ENCODE measurements at regions not wholly inside any gene's neighbourhood (a gene's known extent, or its start where the extent isn't known, plus 50 kb on each side); places are given as distances from the start of the nearest gene placed in this dataset.

DNA sequence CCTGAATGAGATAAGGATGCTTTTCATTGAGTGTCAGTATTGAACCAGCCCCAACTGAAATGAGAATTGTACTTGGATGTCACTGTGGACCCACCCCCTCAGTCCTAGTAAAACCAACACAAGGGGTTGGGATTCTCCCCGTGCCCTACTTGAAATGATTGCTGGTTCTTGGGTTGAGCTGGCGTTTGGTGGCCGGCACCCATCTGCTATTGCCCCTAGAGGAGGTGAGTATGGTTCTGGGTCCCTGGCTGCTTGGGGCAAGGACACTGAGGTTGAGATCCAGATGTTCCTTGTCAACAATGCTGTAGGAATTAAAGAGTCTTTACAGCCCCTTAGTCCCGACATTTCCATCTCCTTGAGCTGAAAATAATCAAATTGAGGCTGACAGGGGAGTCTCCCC, 170.0 kb upstream of the ZNF32 start:
- CTCF ChIA-PET = no interaction called here
- DNase-seq (no peak), ATAC-seq (no peak)
- H3K27me3 Mint-ChIP-seq = peaks cover 29% of the 10 kb centered on the region
- H3K9me3 Mint-ChIP-seq (ENCODE audit: low read depth) = no peaks in the 10 kb centered on the region
- peaks cover 2% of the 10 kb centered on the region for H3K36me3 Mint-ChIP-seq
- no peak overlapping the region for H3K27ac Mint-ChIP-seq
- peaks cover 44% of the 10 kb centered on the region for H3K4me1 Mint-ChIP-seq
- H3K4me3 Mint-ChIP-seq = no peak overlapping the region

DNA sequence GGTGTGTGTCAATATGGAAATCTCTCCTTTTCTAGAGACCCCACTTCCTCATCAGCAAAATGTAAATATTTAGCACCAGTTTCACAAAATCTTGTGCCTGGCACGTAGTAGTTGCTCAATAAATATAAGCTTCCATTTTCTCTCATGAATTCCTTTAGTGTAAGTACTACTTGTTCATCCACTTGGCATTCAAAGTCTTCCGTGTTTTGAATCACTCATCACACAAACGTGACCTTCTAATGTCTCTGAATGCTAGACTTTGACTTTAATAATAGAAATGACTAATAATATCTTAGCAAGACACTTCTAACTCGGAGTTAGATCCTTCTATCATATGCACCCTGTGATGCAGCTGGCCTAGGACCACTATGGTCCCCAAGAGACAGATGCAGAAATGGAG, 168.7 kb upstream of the ZNF32 start:
- DNase-seq = no peak
- H3K9me3 Mint-ChIP-seq (ENCODE audit: low read depth) = no peaks in the 10 kb centered on the region
- H3K4me3 Mint-ChIP-seq = no peak overlapping the region
- CTCF ChIA-PET = interaction anchor here (1.6 kb wide), 1 partner anchor 128 kb away, joined by 5 read pairs; no protein-coding TSS in a partner anchor
- no peak for ATAC-seq
- peaks cover 3% of the 10 kb centered on the region for H3K36me3 Mint-ChIP-seq
- H3K27ac Mint-ChIP-seq = no peak overlapping the region
- peaks cover 34% of the 10 kb centered on the region for H3K4me1 Mint-ChIP-seq
- H3K27me3 Mint-ChIP-seq = peaks cover 38% of the 10 kb centered on the region

DNA sequence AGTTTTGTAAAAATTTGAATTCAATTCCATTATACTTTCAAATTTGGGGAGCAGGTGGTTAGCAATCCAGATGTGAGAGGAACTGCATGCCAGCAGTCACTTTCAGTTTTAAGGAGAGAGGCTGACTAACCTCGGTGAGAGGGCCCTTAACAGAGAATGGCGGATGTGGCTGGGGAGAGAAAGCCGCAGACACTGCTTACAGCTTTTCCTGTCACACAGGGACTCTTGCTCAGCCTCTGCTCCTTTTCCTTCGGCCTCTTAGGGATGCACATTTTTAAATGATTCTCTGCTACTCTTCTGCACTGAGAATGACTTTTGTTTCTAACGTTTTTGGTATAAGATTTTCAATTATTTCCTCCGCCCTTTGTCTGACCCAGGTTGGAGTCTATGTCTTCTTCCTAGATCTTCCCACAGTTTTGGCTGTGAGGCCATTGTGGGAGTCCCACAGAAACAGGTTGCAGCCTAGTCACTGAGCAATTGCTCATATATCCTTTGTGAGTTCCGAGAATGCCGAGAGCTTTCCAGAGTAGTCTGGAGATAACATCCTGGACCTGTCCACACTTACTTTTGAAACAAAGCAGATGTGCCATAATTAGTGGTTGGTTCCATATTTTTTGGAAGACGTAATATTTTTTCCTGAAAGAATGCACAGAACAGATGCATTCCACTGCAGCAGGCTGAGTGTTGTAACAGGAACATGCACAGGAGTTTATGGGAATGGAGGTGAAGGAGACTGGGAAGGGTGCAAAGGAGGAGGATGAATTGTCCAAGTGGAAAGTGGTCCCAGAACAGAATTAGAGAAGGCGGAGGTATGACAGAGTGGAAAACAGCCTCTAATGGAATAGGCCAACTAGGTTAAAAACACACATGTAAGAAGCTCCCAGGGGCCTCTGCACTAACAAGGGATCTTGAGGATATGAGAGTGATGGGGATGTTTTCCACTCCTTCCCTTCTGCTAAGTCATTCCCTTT, 168.0 kb upstream of the ZNF32 start:
- H3K4me3 Mint-ChIP-seq = peak overlapping the region; percentile 23
- H3K27me3 Mint-ChIP-seq = peaks cover 45% of the 10 kb centered on the region
- peaks cover 3% of the 10 kb centered on the region for H3K36me3 Mint-ChIP-seq
- peaks cover 32% of the 10 kb centered on the region for H3K4me1 Mint-ChIP-seq
- CTCF ChIA-PET = interaction anchor here (1.6 kb wide), 1 partner anchor 127 kb away, joined by 5 read pairs; no protein-coding TSS in a partner anchor
- ATAC-seq (peak; percentile 96), DNase-seq (peak; percentile 94)
- peak overlapping the region; percentile 58 for H3K27ac Mint-ChIP-seq
- no peaks in the 10 kb centered on the region for H3K9me3 Mint-ChIP-seq (ENCODE audit: low read depth)

DNA sequence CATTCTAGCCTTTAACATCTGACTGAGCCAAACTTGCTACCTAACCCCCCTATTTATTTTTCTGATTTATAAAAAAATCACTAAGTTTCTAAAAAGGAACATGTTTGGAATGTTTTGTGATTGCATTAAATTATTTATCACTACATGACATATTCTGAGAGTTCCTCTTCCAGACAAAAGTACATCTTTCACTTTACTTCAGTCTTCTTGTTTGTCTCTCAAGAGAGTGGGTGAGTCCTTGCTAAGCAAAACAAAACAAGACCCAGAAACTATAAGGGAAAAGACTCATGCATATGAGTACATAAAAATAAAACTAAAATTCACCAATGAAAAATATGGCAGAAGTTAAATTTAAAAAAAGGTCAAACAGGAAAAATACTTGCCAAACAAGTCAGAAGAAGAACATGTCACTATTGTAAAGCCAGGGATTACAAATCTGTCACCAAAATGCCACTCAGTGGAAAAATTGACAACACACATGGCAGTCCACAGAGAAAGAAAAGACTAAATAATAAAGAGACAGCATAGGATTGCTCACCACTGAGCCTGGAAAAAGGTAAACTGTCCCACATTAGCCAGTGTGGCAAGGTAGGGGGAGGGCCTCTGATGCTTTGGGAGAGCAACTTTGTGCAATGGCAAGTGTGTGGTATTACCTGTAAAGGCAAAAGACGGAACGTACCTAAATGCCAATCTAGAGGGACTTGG, 166.7 kb upstream of the ZNF32 start:
- Mint-ChIP-seq H3K9me3 (ENCODE audit: low read depth) (no peaks in the 10 kb centered on the region), H3K27me3 (peaks cover 55% of the 10 kb centered on the region), H3K27ac (no peak overlapping the region), H3K4me3 (no peak overlapping the region), H3K36me3 (peaks cover 4% of the 10 kb centered on the region), H3K4me1 (peaks cover 43% of the 10 kb centered on the region)
- DNase-seq (no peak), ATAC-seq (no peak)
- CTCF ChIA-PET = no interaction called here

DNA sequence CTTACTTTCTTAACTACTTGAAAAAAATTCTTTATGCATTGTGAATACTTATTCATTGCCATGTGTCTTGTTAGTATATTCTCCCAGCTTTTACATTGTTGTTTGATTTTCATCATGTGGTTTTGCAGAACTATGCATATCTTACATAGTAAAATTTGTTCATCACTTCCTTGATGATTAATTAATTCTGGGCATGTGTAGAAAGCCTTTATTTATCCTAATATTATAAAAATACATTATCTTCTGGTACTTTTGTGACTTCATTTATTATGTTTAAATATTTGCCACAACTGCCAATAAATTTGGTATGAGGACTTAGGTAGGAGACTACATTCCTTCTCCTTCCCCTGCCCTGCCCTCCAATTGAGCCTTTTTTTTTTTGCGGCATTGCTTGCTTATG, 166.0 kb upstream of the ZNF32 start:
- Mint-ChIP-seq H3K27ac (no peak overlapping the region), H3K9me3 (ENCODE audit: low read depth) (no peaks in the 10 kb centered on the region), H3K36me3 (peaks cover 7% of the 10 kb centered on the region), H3K27me3 (peaks cover 53% of the 10 kb centered on the region), H3K4me3 (no peak overlapping the region), H3K4me1 (peaks cover 43% of the 10 kb centered on the region)
- CTCF ChIA-PET = no interaction called here
- no peak for DNase-seq
- no peak for ATAC-seq

DNA sequence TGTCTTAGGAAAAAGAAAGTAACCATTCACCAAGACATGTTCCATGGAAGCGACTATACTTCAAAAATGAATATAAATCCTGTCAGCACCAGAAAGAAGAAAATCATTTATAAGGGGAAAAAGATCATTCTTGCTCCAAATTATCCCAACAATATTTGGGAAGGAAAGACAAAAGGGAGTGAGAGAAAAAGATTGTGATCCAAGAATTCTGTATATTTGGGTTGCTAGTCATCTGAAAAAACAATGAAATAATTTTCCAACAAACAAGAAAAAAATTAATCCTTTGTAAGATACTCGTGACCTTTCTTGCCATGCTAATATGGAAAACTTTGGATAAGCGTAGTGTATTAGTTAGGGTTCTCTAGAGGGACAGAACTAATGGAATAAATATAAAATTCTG, 163.2 kb upstream of the ZNF32 start:
- H3K4me3 Mint-ChIP-seq = no peak overlapping the region
- ATAC-seq = no peak
- no peak for DNase-seq
- H3K36me3 Mint-ChIP-seq = peaks cover 11% of the 10 kb centered on the region
- H3K27ac Mint-ChIP-seq = no peak overlapping the region
- peaks cover 62% of the 10 kb centered on the region for H3K4me1 Mint-ChIP-seq
- H3K27me3 Mint-ChIP-seq = peaks cover 49% of the 10 kb centered on the region
- CTCF ChIA-PET = interaction anchor here (2.5 kb wide), 1 partner anchor 121 kb away, joined by 11 read pairs; no protein-coding TSS in a partner anchor
- no peaks in the 10 kb centered on the region for H3K9me3 Mint-ChIP-seq (ENCODE audit: low read depth)

DNA sequence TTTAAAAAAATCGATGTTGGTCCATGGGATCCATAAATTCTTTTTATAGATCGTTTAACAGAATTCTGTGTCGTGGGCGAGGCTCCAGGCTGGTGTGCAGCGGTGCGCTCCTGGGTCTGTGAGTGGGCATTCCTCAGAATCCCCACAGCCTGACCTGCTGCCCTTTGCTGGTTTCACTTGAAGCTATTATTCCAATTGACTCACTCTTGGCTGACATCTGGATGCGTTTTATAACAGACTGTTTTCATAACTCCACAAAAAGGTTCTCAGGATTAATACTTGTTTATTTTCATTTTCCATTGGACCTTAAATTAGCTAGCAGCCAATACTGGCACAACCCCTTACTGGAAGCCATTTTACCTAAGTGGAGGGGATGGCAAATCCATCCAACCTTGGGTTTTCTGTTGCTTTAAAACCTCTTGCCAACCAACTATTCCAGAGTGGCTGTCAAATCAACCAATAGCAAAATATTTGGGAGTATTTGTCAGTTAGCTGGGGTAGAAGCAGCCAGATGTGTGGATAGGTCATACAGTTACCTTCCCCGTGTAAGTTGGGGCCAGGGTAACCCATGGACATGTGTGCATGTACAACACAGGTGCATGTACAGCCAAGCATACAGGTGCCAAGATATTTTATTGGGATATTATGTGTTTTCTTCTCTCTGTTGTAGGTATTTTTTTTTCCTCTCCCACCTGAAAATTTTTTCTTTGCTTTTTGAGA, 160.7 kb upstream of the ZNF32 start:
- Mint-ChIP-seq H3K27ac (no peak overlapping the region), H3K9me3 (ENCODE audit: low read depth) (no peaks in the 10 kb centered on the region), H3K36me3 (peaks cover 9% of the 10 kb centered on the region), H3K4me1 (peaks cover 45% of the 10 kb centered on the region), H3K4me3 (no peak overlapping the region), H3K27me3 (peaks cover 52% of the 10 kb centered on the region)
- no peak for DNase-seq
- no peak for ATAC-seq
- CTCF ChIA-PET = interaction anchor here (1.0 to 2.5 kb wide), 2 partner anchors 37 to 119 kb away, joined by 3 to 11 read pairs; no protein-coding TSS in a partner anchor

DNA sequence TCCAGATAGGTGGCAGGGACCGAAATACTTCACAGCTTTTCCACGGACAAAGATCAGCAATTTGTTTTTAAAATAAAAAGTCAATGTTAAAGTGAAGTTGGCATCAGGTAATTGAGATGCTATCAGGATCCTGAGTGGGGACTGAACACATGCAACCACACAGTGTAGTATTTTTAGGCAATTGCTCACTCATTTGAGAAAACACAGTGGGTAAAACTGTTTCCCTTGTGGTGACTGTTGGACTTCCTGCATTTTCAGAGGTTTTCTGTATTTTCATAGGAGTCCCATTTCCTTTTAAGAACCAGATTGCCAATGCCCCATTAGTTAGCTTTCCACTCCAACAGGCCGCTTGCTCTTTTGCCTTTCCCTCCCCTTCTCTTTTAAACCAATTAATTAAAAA, 159.5 kb upstream of the ZNF32 start:
- CTCF ChIA-PET = interaction anchor here (1.1 kb wide), 2 partner anchors 23 to 118 kb away, joined by 3 to 4 read pairs; no protein-coding TSS in a partner anchor
- peak; percentile 83 for ATAC-seq
- Mint-ChIP-seq H3K27ac (peak overlapping the region; percentile 41), H3K4me3 (no peak overlapping the region), H3K4me1 (peaks cover 45% of the 10 kb centered on the region), H3K27me3 (peaks cover 53% of the 10 kb centered on the region), H3K9me3 (ENCODE audit: low read depth) (no peaks in the 10 kb centered on the region), H3K36me3 (peaks cover 9% of the 10 kb centered on the region)
- DNase-seq = peak; percentile 48

DNA sequence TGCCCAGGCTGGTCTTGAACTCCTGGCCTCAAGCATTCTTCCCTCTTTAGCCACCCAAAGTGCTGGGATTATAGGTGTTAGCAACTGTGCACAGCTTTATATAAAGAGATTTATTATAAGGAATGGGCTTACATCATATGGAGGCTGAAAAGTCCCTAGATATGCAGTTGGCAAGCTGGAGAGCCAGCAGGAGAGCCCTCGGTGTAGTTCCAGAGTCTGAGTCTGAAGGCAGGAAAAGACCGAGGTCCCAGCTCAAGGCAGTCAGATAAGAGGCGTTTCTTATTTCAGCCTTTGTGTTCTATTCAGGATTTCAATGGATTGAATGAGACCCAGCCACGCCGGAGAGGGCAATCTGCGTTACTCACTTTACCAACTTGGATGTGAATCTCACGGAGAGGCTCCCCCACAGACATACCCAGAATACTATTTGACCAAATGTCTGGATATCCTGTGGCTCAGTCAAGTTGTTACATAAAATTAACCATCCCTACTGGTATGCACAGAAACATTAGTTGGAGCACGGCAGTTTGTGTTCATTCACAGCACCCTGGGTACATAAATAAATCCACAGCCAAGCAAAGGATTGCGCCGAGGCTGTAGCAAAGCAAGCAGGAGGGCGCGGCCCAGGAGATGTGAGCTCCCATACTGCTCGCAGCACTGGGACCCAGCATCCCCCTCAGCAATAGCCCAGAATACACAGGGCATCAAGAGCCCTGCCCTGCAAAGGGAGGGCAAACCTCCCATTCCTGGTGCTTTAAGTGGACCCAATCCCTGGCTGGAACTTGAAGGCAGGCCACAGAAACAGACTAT, 158.4 kb upstream of the ZNF32 start:
- Mint-ChIP-seq H3K9me3 (ENCODE audit: low read depth) (no peaks in the 10 kb centered on the region), H3K27me3 (peaks cover 47% of the 10 kb centered on the region), H3K36me3 (peaks cover 8% of the 10 kb centered on the region), H3K27ac (no peak overlapping the region), H3K4me3 (no peak overlapping the region), H3K4me1 (peaks cover 43% of the 10 kb centered on the region)
- DNase-seq = no peak
- ATAC-seq = no peak
- CTCF ChIA-PET = interaction anchor here (1.4 to 1.8 kb wide), 2 partner anchors 44 to 117 kb away, joined by 3 to 5 read pairs; no protein-coding TSS in a partner anchor

DNA sequence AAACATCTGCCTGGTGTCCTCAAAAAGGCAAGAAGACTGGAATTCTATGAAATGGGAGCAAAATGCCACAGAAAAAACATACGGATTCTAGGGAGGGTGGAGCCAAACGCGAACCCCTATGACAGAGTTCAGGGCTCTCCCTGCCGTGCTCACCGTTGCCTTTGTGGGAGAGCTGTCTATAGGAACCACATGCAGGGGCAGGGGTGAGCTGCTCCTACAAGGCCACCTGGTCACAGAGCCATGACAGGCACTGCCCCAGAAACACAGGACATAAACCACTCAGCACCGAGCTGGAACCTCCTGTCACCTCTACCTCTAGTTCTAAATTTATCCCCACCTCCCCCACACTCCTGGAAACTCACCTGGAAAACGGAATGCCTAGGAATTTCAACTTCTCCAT, 155.1 kb upstream of the ZNF32 start:
- Mint-ChIP-seq H3K27me3 (peaks cover 41% of the 10 kb centered on the region), H3K9me3 (ENCODE audit: low read depth) (no peaks in the 10 kb centered on the region), H3K36me3 (peaks cover under 1% of the 10 kb centered on the region), H3K4me1 (peaks cover 32% of the 10 kb centered on the region), H3K4me3 (no peak overlapping the region), H3K27ac (no peak overlapping the region)
- ATAC-seq (no peak), DNase-seq (no peak)
- CTCF ChIA-PET = no interaction called here

DNA sequence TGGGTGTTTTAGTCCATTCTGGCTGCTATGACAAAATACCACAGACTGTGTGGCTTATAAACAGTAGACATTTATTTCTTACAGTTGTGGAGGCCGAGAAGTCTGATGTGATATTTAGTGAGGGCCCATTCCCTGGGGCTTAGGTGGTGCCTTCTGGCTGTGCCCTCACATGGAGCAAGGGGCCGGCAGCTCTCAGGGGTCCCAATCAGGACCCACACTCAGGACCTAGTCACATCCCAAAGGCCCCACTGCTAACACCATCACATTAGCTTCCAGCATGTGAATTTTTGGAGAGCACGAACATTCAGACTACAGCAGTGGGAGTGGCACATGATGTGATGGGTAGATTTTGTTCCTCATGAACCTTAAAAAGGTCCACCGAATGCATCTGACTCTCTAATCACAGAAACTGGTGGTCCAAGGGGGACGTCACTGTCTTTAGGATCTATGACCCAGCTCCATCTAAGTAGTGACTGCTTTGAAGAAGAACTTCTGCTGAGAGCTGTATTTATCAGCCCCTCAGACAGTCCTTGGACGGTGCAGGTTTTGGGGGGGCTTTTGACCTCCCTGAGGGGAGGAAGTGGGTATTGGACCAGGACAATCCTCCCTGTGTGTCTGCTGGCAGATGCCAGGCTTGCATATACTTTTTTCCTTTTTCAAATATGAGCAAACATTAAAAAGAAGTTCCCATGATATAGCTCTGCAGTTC, 154.5 kb upstream of the ZNF32 start:
- H3K9me3 Mint-ChIP-seq (ENCODE audit: low read depth) = no peaks in the 10 kb centered on the region
- DNase-seq (no peak), ATAC-seq (no peak)
- H3K27ac Mint-ChIP-seq = no peak overlapping the region
- peaks cover 26% of the 10 kb centered on the region for H3K4me1 Mint-ChIP-seq
- CTCF ChIA-PET = no interaction called here
- no peak overlapping the region for H3K4me3 Mint-ChIP-seq
- no peaks in the 10 kb centered on the region for H3K36me3 Mint-ChIP-seq
- H3K27me3 Mint-ChIP-seq = peaks cover 47% of the 10 kb centered on the region

DNA sequence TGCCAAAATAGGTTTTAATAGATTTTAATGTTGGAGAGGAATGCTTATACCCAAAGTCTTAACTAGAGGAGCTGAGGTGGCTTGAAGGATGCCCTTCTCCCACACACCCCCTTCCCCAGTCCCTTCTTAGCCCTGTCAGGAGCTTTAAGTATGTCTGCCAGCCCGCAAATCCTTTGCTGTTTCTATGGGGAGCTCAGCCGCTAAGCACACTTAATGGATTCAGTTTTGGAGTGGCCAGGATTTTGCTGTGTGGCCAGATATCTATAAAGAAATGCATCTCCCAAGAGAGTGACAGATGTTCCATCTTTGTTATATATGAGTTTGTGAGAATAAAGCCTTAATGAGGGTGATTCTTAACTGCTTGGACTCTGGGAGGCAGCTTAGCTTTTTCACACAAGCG, 152.9 kb upstream of the ZNF32 start:
- Mint-ChIP-seq H3K36me3 (no peaks in the 10 kb centered on the region), H3K27me3 (peaks cover 58% of the 10 kb centered on the region), H3K4me1 (peaks cover 12% of the 10 kb centered on the region), H3K9me3 (ENCODE audit: low read depth) (no peaks in the 10 kb centered on the region), H3K4me3 (no peak overlapping the region), H3K27ac (no peak overlapping the region)
- CTCF ChIA-PET = no interaction called here
- DNase-seq (no peak), ATAC-seq (no peak)
